DND-41 (cell line): ENCODE measurements at regions not wholly inside any gene's neighbourhood (a gene's known extent, or its start where the extent isn't known, plus 50 kb on each side); places are given as distances from the start of the nearest gene placed in this dataset.

Experiments used
- EZH2 ChIP-seq: IDR thresholded peaks from 3 replicates; pipeline ENCODE4 v1.6.1; 2012; ENCODE audit warnings: borderline replicate concordance, low read depth, mild to moderate bottlenecking, moderate library complexity, low read length, inconsistent platforms; ENCODE audit not compliant: severe bottlenecking
- TF ChIP-seq, protein P1 (sequence below): IDR thresholded peaks from 2 replicates; pipeline ENCODE4 v1.5.1; 2012; ENCODE audit warnings: borderline replicate concordance, low read length, moderate library complexity, mild to moderate bottlenecking; ENCODE audit not compliant: poor library complexity, severe bottlenecking; ENCODE audit errors: extremely low read depth

DNA sequence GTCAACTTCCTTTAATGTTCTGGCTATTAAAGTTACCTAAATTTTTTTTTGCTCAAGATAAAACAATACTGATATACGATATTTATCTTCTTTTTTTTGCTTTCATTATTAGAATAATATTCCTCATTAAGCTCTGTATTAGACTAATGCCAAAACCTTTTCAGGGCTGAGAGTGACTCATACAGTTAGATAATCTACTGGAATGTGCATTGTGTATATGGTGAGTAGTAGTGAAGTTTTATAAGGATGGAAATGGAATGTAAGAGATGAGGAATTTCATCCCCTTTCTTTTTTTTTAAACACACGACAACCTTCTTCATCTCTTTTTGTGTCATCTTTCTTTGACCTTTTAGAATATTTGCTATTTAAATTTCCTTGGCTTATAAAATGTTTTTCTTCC, 268.6 kb downstream of the ISL1 start:
- TF ChIP-seq, protein P1, sequence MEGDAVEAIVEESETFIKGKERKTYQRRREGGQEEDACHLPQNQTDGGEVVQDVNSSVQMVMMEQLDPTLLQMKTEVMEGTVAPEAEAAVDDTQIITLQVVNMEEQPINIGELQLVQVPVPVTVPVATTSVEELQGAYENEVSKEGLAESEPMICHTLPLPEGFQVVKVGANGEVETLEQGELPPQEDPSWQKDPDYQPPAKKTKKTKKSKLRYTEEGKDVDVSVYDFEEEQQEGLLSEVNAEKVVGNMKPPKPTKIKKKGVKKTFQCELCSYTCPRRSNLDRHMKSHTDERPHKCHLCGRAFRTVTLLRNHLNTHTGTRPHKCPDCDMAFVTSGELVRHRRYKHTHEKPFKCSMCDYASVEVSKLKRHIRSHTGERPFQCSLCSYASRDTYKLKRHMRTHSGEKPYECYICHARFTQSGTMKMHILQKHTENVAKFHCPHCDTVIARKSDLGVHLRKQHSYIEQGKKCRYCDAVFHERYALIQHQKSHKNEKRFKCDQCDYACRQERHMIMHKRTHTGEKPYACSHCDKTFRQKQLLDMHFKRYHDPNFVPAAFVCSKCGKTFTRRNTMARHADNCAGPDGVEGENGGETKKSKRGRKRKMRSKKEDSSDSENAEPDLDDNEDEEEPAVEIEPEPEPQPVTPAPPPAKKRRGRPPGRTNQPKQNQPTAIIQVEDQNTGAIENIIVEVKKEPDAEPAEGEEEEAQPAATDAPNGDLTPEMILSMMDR = no peak
- no peak for TF ChIP-seq EZH2
